PC-9 (cell line): ENCODE measurements at regions not wholly inside any gene's neighbourhood (a gene's known extent, or its start where the extent isn't known, plus 50 kb on each side); places are given as distances from the start of the nearest gene placed in this dataset.

ENCODE experiments used
- BruUV-seq: library from RNA; stranded (reverse); fragments of 400-500 nt; replicated peaks from 2 replicates; lab custom pipeline; 2021; lab: Mats Ljungman, UMichigan
- CTCF ChIA-PET: fragments of 300-600 bp; sonication (Branson Sonifier 250); formaldehyde crosslinking; loops from one replicate; lab custom pipeline; 2022; ENCODE audit warnings: antibody characterized with exemption; lab: Charles Lee
- POLR2A ChIA-PET: fragments of 300-600 bp; sonication (Branson Sonifier 250); formaldehyde crosslinking; loops from one replicate; lab custom pipeline; 2022; ENCODE audit warnings: antibody characterized with exemption; ENCODE audit not compliant: unreplicated experiment; lab: Charles Lee
- DNase-seq, 2 experiments: peaks; one replicate each; pipeline versions ENCODE4 v3.0.0 to v3.0.0-alpha.2; 2015 to 2022; ENCODE audit warnings: mixed read lengths in 1 of 2
- H2AFZ ChIP-seq: fragments of 200-600 bp; sonication (generic); 2 replicates; pipeline ENCODE4 v1.8.1; 2017; ENCODE audit warnings: antibody characterized with exemption
- H3F3A ChIP-seq: fragments of 200-600 bp; sonication (generic); 2 replicates; pipeline ENCODE4 v1.8.1; 2017; ENCODE audit warnings: antibody characterized with exemption, mild to moderate bottlenecking, low read depth; ENCODE audit not compliant: insufficient read depth
- H3K27ac ChIP-seq: fragments of 200-600 bp; sonication (generic); 2 replicates; pipeline ENCODE4 v1.6.1; 2016; ENCODE audit warnings: mixed run types
- H3K27me3 ChIP-seq: fragments of 200-600 bp; sonication (generic); 2 replicates; pipeline ENCODE4 v1.6.1; 2016; ENCODE audit warnings: low read depth, mixed run types; ENCODE audit not compliant: insufficient read depth
- H3K36me3 ChIP-seq: fragments of 200-600 bp; sonication (generic); 2 replicates; pipeline ENCODE4 v1.6.1; 2016; ENCODE audit warnings: low read depth, mixed run types
- H3K4me1 ChIP-seq: fragments of 200-600 bp; sonication (generic); replicated peaks from 2 replicates; pipeline ENCODE4 v1.6.1; 2016; ENCODE audit warnings: mixed run types; ENCODE audit not compliant: insufficient read depth
- H3K4me2 ChIP-seq: fragments of 200-600 bp; sonication (generic); 2 replicates; pipeline ENCODE4 v1.6.1; 2017; ENCODE audit warnings: mixed run types
- H3K4me3 ChIP-seq: fragments of 200-600 bp; sonication (generic); 2 replicates; pipeline ENCODE4 v1.6.1; 2016; ENCODE audit warnings: mixed run types
- H3K79me2 ChIP-seq: fragments of 200-600 bp; sonication (generic); 2 replicates; pipeline ENCODE4 v1.6.1; 2017; ENCODE audit warnings: low read depth, mixed run types
- H3K9me2 ChIP-seq: fragments of 200-600 bp; sonication (generic); 2 replicates; pipeline ENCODE4 v1.8.1; 2017; ENCODE audit warnings: mild to moderate bottlenecking; ENCODE audit not compliant: insufficient read depth
- H3K9me3 ChIP-seq: fragments of 200-600 bp; sonication (generic); 2 replicates; pipeline ENCODE4 v1.8.1; 2016; ENCODE audit warnings: low read depth; ENCODE audit not compliant: insufficient read depth
- H4K20me1 ChIP-seq: fragments of 200-600 bp; sonication (generic); 2 replicates; pipeline ENCODE4 v1.8.1; 2017; ENCODE audit not compliant: insufficient read depth
- EZH2 ChIP-seq: fragments of 200-600 bp; sonication (generic); IDR thresholded peaks from 2 replicates; pipeline ENCODE4 v1.8.0; 2017; ENCODE audit warnings: antibody characterized with exemption, low read depth
- intact Hi-C: fragments of 100-400 bp; cut with micrococcal nuclease; formaldehyde crosslinking; loops from one replicate; pipeline ENCODE4 v1.10.0; 2022; ENCODE audit not compliant: unreplicated experiment
- TF ChIP-seq, protein P1 (sequence below): fragments of 200-600 bp; sonication (generic); conservative IDR thresholded peaks from 2 replicates; pipeline ENCODE4 v1.6.1; 2017; ENCODE audit warnings: mixed run types, antibody characterized with exemption, mild to moderate bottlenecking, moderate library complexity

- H3K27me3 ChIP-seq, result no peaks in the 10 kb centered on the region
- H3K9me2 ChIP-seq, result no peaks in the 10 kb centered on the region; the same call in 1 of the 2 replicates
- intact Hi-C loops, result no loop called here
- DNase-seq, result no peak
- POLR2A ChIA-PET, result no interaction called here
- CTCF ChIA-PET, result no interaction called here
- no peak overlapping the region for H3K4me2 ChIP-seq
- H3K79me2 ChIP-seq, result no peaks in the 10 kb centered on the region
- H2AFZ ChIP-seq, result no peak overlapping the region
- no peaks in the 10 kb centered on the region for H4K20me1 ChIP-seq
- no peaks in the 10 kb centered on the region for H3F3A ChIP-seq
- TF ChIP-seq, protein P1, sequence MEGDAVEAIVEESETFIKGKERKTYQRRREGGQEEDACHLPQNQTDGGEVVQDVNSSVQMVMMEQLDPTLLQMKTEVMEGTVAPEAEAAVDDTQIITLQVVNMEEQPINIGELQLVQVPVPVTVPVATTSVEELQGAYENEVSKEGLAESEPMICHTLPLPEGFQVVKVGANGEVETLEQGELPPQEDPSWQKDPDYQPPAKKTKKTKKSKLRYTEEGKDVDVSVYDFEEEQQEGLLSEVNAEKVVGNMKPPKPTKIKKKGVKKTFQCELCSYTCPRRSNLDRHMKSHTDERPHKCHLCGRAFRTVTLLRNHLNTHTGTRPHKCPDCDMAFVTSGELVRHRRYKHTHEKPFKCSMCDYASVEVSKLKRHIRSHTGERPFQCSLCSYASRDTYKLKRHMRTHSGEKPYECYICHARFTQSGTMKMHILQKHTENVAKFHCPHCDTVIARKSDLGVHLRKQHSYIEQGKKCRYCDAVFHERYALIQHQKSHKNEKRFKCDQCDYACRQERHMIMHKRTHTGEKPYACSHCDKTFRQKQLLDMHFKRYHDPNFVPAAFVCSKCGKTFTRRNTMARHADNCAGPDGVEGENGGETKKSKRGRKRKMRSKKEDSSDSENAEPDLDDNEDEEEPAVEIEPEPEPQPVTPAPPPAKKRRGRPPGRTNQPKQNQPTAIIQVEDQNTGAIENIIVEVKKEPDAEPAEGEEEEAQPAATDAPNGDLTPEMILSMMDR, result no peak
- TF ChIP-seq EZH2, result no peak
- no peaks in the 10 kb centered on the region for H3K4me1 ChIP-seq
- H3K36me3 ChIP-seq, result no peaks in the 10 kb centered on the region
- no peak overlapping the region for H3K27ac ChIP-seq
- H3K9me3 ChIP-seq, result no peaks in the 10 kb centered on the region
- H3K4me3 ChIP-seq, result no peak overlapping the region
- no TSS peak for BruUV-seq
Observed at GRCh38 chr11:27279460-27279859, 83.6 kb downstream of the CCDC34 start.

DNA sequence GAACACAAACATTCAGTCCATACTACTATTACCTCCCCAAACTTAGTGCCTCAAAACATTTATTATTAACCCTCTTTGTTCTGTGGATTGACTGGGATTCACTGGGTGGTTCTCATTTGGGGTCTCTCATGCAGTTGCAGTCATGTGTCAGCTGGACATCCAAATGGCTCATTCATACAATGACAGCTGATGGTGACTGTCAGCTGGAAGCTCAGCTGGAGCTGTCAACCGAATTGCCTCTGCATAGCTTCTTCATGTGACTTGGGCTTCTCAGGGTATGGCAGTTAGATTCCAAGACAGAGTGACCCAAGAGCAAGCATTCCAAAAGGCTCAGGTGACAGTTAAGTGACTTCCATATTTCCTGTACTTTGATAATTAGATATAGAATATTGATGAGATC is 85.2 kb downstream of the CCDC34 start:
- Histone ChIP-seq H3K27ac (no peak overlapping the region), H4K20me1 (no peaks in the 10 kb centered on the region), H3K36me3 (no peaks in the 10 kb centered on the region), H3K27me3 (peaks cover 8% of the 10 kb centered on the region; the same call in 1 of the 2 replicates), H3K79me2 (no peaks in the 10 kb centered on the region), H2AFZ (no peak overlapping the region), H3K4me1 (no peaks in the 10 kb centered on the region), H3K9me3 (no peaks in the 10 kb centered on the region), H3F3A (no peaks in the 10 kb centered on the region), H3K4me2 (no peak overlapping the region), H3K4me3 (no peak overlapping the region), H3K9me2 (no peaks in the 10 kb centered on the region; the same call in 1 of the 2 replicates)
- no TSS peak for BruUV-seq
- intact Hi-C loops, result no loop called here
- ChIA-PET CTCF (no interaction called here), POLR2A (no interaction called here)
- DNase-seq, result no peak
- TF ChIP-seq, protein P1, result no peak
- no peak for TF ChIP-seq EZH2

GRCh38 chr11:27276141-27276540 is 86.9 kb downstream of the CCDC34 start:
- intact Hi-C loops, result no loop called here
- H3K79me2 ChIP-seq, result no peaks in the 10 kb centered on the region
- H3K9me3 ChIP-seq, result no peaks in the 10 kb centered on the region
- H3K27ac ChIP-seq, result no peak overlapping the region
- ChIA-PET CTCF (no interaction called here), POLR2A (no interaction called here)
- no peak overlapping the region for H3K4me3 ChIP-seq
- no TSS peak for BruUV-seq
- H2AFZ ChIP-seq, result no peak overlapping the region
- H3K27me3 ChIP-seq, result peaks cover 9% of the 10 kb centered on the region; the same call in 1 of the 2 replicates
- H3K36me3 ChIP-seq, result no peaks in the 10 kb centered on the region
- H3F3A ChIP-seq, result no peaks in the 10 kb centered on the region
- no peak overlapping the region for H3K4me2 ChIP-seq
- DNase-seq, result no peak
- H4K20me1 ChIP-seq, result no peaks in the 10 kb centered on the region
- no peaks in the 10 kb centered on the region for H3K4me1 ChIP-seq
- no peaks in the 10 kb centered on the region; the same call in 1 of the 2 replicates for H3K9me2 ChIP-seq
- TF ChIP-seq, protein P1, result no peak
- TF ChIP-seq EZH2, result no peak
